ENCODE measurements at regions not wholly inside any gene's neighbourhood (a gene's known extent, or its start where the extent isn't known, plus 50 kb on each side); places are given as distances from the start of the nearest gene placed in this dataset.

- Histone ChIP-seq H3K36me3 (ENCODE audit: control insufficient read depth in 4 of 4, insufficient read depth in 4 of 4, low read length in 4 of 4) (no peaks in the 10 kb centered on the region), H3K9ac (ENCODE audit: insufficient read depth in 1 of 2, low read length in 2 of 2) (no peak overlapping the region), H3K27me3 (ENCODE audit: control insufficient read depth in 3 of 3, insufficient read depth in 3 of 3, low read length in 2 of 3) (no peaks in the 10 kb centered on the region), H3K9me3 (ENCODE audit: control insufficient read depth in 4 of 4, insufficient read depth in 3 of 4, low read length in 3 of 4) (no peaks in the 10 kb centered on the region), H3K27ac (ENCODE audit: low read depth in 1 of 2, low read length in 1 of 2) (no peak overlapping the region), H3K4me1 (ENCODE audit: control insufficient read depth in 5 of 5, insufficient read depth in 5 of 5, low read length in 5 of 5) (no peaks in the 10 kb centered on the region), H3K4me3 (no peak overlapping the region)
- no peak for TF ChIP-seq CTCF (IDR thresholded peaks at IDR 0.05; ENCODE audit: control extremely low read depth, extremely low read depth)
- ATAC-seq (ENCODE audit: insufficient read depth, low FRiP score): no peak
- WGBS, 2 donors: 91 to 92% methylated on average over 4 of the region's 4 CpGs
- no peak for DNase-seq
Observed at GRCh38 chr7:112579388-112579787, 98.6 kb downstream of the LSMEM1 start.

- Histone ChIP-seq H3K4me1 (ENCODE audit: control insufficient read depth in 5 of 5, insufficient read depth in 5 of 5, low read length in 5 of 5) (no peaks in the 10 kb centered on the region), H3K9ac (ENCODE audit: insufficient read depth in 1 of 2, low read length in 2 of 2) (no peak overlapping the region), H3K36me3 (ENCODE audit: control insufficient read depth in 4 of 4, insufficient read depth in 4 of 4, low read length in 4 of 4) (no peaks in the 10 kb centered on the region), H3K9me3 (ENCODE audit: control insufficient read depth in 4 of 4, insufficient read depth in 3 of 4, low read length in 3 of 4) (no peaks in the 10 kb centered on the region), H3K27me3 (ENCODE audit: control insufficient read depth in 3 of 3, insufficient read depth in 3 of 3, low read length in 2 of 3) (no peaks in the 10 kb centered on the region), H3K27ac (ENCODE audit: low read depth in 1 of 2, low read length in 1 of 2) (no peak overlapping the region), H3K4me3 (no peak overlapping the region)
- 78 to 84% methylated on average over 5 of the region's 5 CpGs for WGBS, 2 donors
- DNase-seq: no peak
- TF ChIP-seq CTCF (IDR thresholded peaks at IDR 0.05; ENCODE audit: control extremely low read depth, extremely low read depth): no peak
- no peak for ATAC-seq (ENCODE audit: insufficient read depth, low FRiP score)
Observed at GRCh38 chr7:112580717-112581435, 100.1 kb downstream of the LSMEM1 start.

DNA sequence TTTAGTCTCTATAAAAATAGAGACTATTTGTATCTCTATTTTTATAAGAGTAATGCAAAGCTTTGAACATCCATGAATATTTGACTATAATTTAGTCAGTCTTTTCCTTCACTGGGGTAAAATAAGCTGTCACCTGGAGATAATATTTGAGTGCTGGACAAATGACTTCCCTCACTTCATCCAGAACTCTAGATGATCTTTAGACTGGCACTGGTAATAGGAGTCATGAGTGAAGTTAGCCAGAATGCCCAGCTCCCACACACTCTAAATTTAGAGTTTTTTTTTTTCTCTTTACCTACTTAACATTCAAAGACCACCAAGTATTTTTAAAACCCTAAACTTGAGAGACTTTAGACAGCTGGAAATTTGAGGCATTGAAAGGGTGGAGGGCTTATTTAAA is 100.7 kb downstream of the LSMEM1 start:
- H3K9me3 ChIP-seq (ENCODE audit: control insufficient read depth in 4 of 4, insufficient read depth in 3 of 4, low read length in 3 of 4): no peaks in the 10 kb centered on the region
- no peaks in the 10 kb centered on the region for H3K4me1 ChIP-seq (ENCODE audit: control insufficient read depth in 5 of 5, insufficient read depth in 5 of 5, low read length in 5 of 5)
- no peak overlapping the region for H3K9ac ChIP-seq (ENCODE audit: insufficient read depth in 1 of 2, low read length in 2 of 2)
- no peak for TF ChIP-seq CTCF (IDR thresholded peaks at IDR 0.05; ENCODE audit: control extremely low read depth, extremely low read depth)
- no peak overlapping the region for H3K4me3 ChIP-seq
- ATAC-seq (ENCODE audit: insufficient read depth, low FRiP score) (no peak), DNase-seq (no peak)
- H3K27ac ChIP-seq (ENCODE audit: low read depth in 1 of 2, low read length in 1 of 2): no peak overlapping the region
- no peaks in the 10 kb centered on the region for H3K27me3 ChIP-seq (ENCODE audit: control insufficient read depth in 3 of 3, insufficient read depth in 3 of 3, low read length in 2 of 3)
- H3K36me3 ChIP-seq (ENCODE audit: control insufficient read depth in 4 of 4, insufficient read depth in 4 of 4, low read length in 4 of 4): no peaks in the 10 kb centered on the region

DNA sequence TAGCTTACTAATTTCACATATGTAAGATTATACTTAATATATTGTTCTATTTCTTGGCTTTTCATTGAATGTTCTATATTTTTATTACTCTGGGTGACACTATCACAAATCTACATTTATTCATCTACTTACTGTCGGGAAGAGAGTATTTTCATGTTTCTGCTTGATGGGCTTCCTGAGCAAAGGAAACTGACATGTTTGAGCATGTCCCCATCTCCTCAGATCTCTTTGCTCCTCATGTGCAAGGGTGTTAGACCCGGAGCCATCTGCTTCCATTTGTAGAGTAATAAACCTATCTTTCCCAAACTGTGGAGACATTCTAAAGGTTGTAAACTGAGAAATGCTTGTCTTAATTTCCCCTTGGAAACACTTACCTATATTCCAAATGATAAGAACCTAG is 103.5 kb downstream of the LSMEM1 start:
- no peak for TF ChIP-seq CTCF (IDR thresholded peaks at IDR 0.05; ENCODE audit: control extremely low read depth, extremely low read depth)
- ATAC-seq (ENCODE audit: insufficient read depth, low FRiP score): no peak
- Histone ChIP-seq H3K36me3 (ENCODE audit: control insufficient read depth in 4 of 4, insufficient read depth in 4 of 4, low read length in 4 of 4) (no peaks in the 10 kb centered on the region), H3K27ac (ENCODE audit: low read depth in 1 of 2, low read length in 1 of 2) (no peak overlapping the region), H3K9ac (ENCODE audit: insufficient read depth in 1 of 2, low read length in 2 of 2) (no peak overlapping the region), H3K4me1 (ENCODE audit: control insufficient read depth in 5 of 5, insufficient read depth in 5 of 5, low read length in 5 of 5) (no peaks in the 10 kb centered on the region), H3K4me3 (no peak overlapping the region), H3K27me3 (ENCODE audit: control insufficient read depth in 3 of 3, insufficient read depth in 3 of 3, low read length in 2 of 3) (no peaks in the 10 kb centered on the region), H3K9me3 (ENCODE audit: control insufficient read depth in 4 of 4, insufficient read depth in 3 of 4, low read length in 3 of 4) (peaks cover 0 to 2% (median 0%) of the 10 kb centered on the region in 4 donors)
- WGBS, 2 donors: 76 to 82% methylated on average over 2 of the region's 2 CpGs
- DNase-seq: no peak

Data from lung (tissue), 11 donors.